ENCODE measurements at regions not wholly inside any gene's neighbourhood (a gene's known extent, or its start where the extent isn't known, plus 50 kb on each side); places are given as distances from the start of the nearest gene placed in this dataset.

- no peak for DNase-seq (ENCODE audit: low read depth in 1 of 2, low spot score in 1 of 2)
Measured at GRCh38 chr14:84777356-84777755, 752.6 kb upstream of the FLRT2 start.

- no peak for DNase-seq (ENCODE audit: low read depth in 1 of 2, low spot score in 1 of 2)
Measured at GRCh38 chr14:84782902-84783301, 747.0 kb upstream of the FLRT2 start.

- no peak for DNase-seq (ENCODE audit: low read depth in 1 of 2, low spot score in 1 of 2)
Measured at GRCh38 chr14:84783511-84783910, 746.4 kb upstream of the FLRT2 start.

GRCh38 chr14:84785996-84786395, 743.9 kb upstream of the FLRT2 start:
- DNase-seq (ENCODE audit: low read depth in 1 of 2, low spot score in 1 of 2): no peak

GRCh38 chr14:84789012-84789411, 740.9 kb upstream of the FLRT2 start:
- no peak for DNase-seq (ENCODE audit: low read depth in 1 of 2, low spot score in 1 of 2)

- no peak for DNase-seq (ENCODE audit: low read depth in 1 of 2, low spot score in 1 of 2)
Measured at GRCh38 chr14:84792722-84793410, 737.1 kb upstream of the FLRT2 start.

GRCh38 chr14:84797326-84797725, 732.6 kb upstream of the FLRT2 start:
- no peak for DNase-seq (ENCODE audit: low read depth in 1 of 2, low spot score in 1 of 2)

GRCh38 chr14:84804468-84804867, 725.5 kb upstream of the FLRT2 start:
- DNase-seq (ENCODE audit: low read depth in 1 of 2, low spot score in 1 of 2): no peak

GRCh38 chr14:84804895-84805294, 725.0 kb upstream of the FLRT2 start:
- no peak for DNase-seq (ENCODE audit: low read depth in 1 of 2, low spot score in 1 of 2)

GRCh38 chr14:84806181-84806580, 723.8 kb upstream of the FLRT2 start:
- DNase-seq (ENCODE audit: low read depth in 1 of 2, low spot score in 1 of 2): no peak

- no peak for DNase-seq (ENCODE audit: low read depth in 1 of 2, low spot score in 1 of 2)
Measured at GRCh38 chr14:84806622-84807021, 723.3 kb upstream of the FLRT2 start.

GRCh38 chr14:84807673-84808072, 722.3 kb upstream of the FLRT2 start:
- no peak for DNase-seq (ENCODE audit: low read depth in 1 of 2, low spot score in 1 of 2)

GRCh38 chr14:84809158-84809557, 720.8 kb upstream of the FLRT2 start:
- no peak for DNase-seq (ENCODE audit: low read depth in 1 of 2, low spot score in 1 of 2)

- no peak for DNase-seq (ENCODE audit: low read depth in 1 of 2, low spot score in 1 of 2)
Measured at GRCh38 chr14:84814391-84814790, 715.6 kb upstream of the FLRT2 start.

GRCh38 chr14:84819528-84819927, 710.4 kb upstream of the FLRT2 start:
- DNase-seq (ENCODE audit: low read depth in 1 of 2, low spot score in 1 of 2): no peak

GRCh38 chr14:84825481-84826251, 704.3 kb upstream of the FLRT2 start:
- DNase-seq (ENCODE audit: low read depth in 1 of 2, low spot score in 1 of 2): no peak

GRCh38 chr14:84826294-84826693, 703.6 kb upstream of the FLRT2 start:
- DNase-seq (ENCODE audit: low read depth in 1 of 2, low spot score in 1 of 2): no peak

GRCh38 chr14:84850595-84850994, 679.3 kb upstream of the FLRT2 start:
- no peak for DNase-seq (ENCODE audit: low read depth in 1 of 2, low spot score in 1 of 2)

- no peak for DNase-seq (ENCODE audit: low read depth in 1 of 2, low spot score in 1 of 2)
Measured at GRCh38 chr14:84856751-84857534, 673.0 kb upstream of the FLRT2 start.

GRCh38 chr14:84857571-84857970, 672.4 kb upstream of the FLRT2 start:
- no peak for DNase-seq (ENCODE audit: low read depth in 1 of 2, low spot score in 1 of 2)

GRCh38 chr14:84859116-84859515, 670.8 kb upstream of the FLRT2 start:
- no peak for DNase-seq (ENCODE audit: low read depth in 1 of 2, low spot score in 1 of 2)

Measured in activated CD4-positive, alpha-beta T cell treated with anti-CD3 and anti-CD28 coated beads, Interleukin-2, amount 50 U/mL, for 24 hours (primary cell).